B cell (primary cell): ENCODE measurements at regions not wholly inside any gene's neighbourhood (a gene's known extent, or its start where the extent isn't known, plus 50 kb on each side); places are given as distances from the start of the nearest gene placed in this dataset.

Experiments used
- ATAC-seq: fragments of 200-7000 bp; cut with Tn5 transposase; one replicate; pipeline ENCODE4 v1.10.0; 2021; ENCODE audit warnings: low read depth, mild to moderate bottlenecking, moderate number of reproducible peaks, moderate library complexity
- CTCF ChIA-PET: fragments of 350-600 bp; sonication (Branson Sonifier 250); formaldehyde crosslinking; loops from one replicate; lab custom pipeline; 2021; ENCODE audit warnings: antibody characterized with exemption, inconsistent platforms; lab: Charles Lee
- POLR2A ChIA-PET: fragments of 350-600 bp; sonication (Branson Sonifier 250); formaldehyde crosslinking; loops from one replicate; lab custom pipeline; 2021; ENCODE audit warnings: antibody characterized with exemption; lab: Charles Lee
- DNase-seq: peaks from one replicate; pipeline ENCODE4 v3.0.0; 2013
- H2AFZ ChIP-seq: 2 replicates; pipeline ENCODE4 v1.6.1; 2012; ENCODE audit warnings: mild to moderate bottlenecking, low read depth, low read length; ENCODE audit not compliant: insufficient read depth, poor library complexity, severe bottlenecking
- H3K27ac ChIP-seq, 2 donors: 1 replicate in 1 of 2; 2 replicates in 1 of 2; pipeline ENCODE4 v1.5.1; 2012 to 2013; ENCODE audit warnings: low read length in 2 of 2, mild to moderate bottlenecking in 2 of 2, moderate library complexity in 1 of 2
- H3K27me3 ChIP-seq, 4 experiments: fragments of 200-600 bp in 1 of 4; sonication (generic) in 1 of 4; replicated peaks in 1 of 4; 1 replicate in 2 of 4; 2 replicates in 2 of 4; pipeline versions ENCODE4 v1.6.1 to v1.7.0; 2013 to 2016; ENCODE audit warnings: low read length in 3 of 4, mild to moderate bottlenecking in 2 of 4, mixed read lengths in 1 of 4, moderate library complexity in 1 of 4; ENCODE audit not compliant: insufficient read depth in 4 of 4, control insufficient read depth in 3 of 4; ENCODE audit errors: control extremely low read depth in 1 of 4
- H3K36me3 ChIP-seq, 2 experiments: replicated peaks in 1 of 2; 1 replicate in 1 of 2; 2 replicates in 1 of 2; pipeline versions ENCODE4 v1.6.1 to v1.7.1; 2013; ENCODE audit warnings: low read length in 1 of 2; ENCODE audit not compliant: insufficient read depth in 2 of 2, control insufficient read depth in 1 of 2; ENCODE audit errors: control extremely low read depth in 1 of 2, extremely low read depth in 1 of 2
- H3K4me1 ChIP-seq, 2 donors: fragments of 200-600 bp in 1 of 2; sonication (generic) in 1 of 2; 1 replicate in 1 of 2; 2 replicates in 1 of 2; pipeline versions ENCODE4 v1.5.1 to v1.6.1; 2013 to 2017; ENCODE audit warnings: low read length in 2 of 2; ENCODE audit not compliant: control insufficient read depth in 2 of 2, insufficient read depth in 2 of 2
- H3K4me2 ChIP-seq: replicated peaks from 2 replicates; pipeline ENCODE3; 2012; ENCODE audit warnings: mild to moderate bottlenecking, low read depth, low read length; ENCODE audit not compliant: poor library complexity, severe bottlenecking
- H3K4me3 ChIP-seq, 5 experiments: fragments of 200-600 bp in 1 of 5; sonication (generic) in 1 of 5; 1 replicate in 3 of 5; 2 replicates in 2 of 5; pipeline versions ENCODE4 v1.5.1 to v1.7.0; 2011 to 2016; ENCODE audit warnings: low read length in 4 of 5, mild to moderate bottlenecking in 4 of 5, low read depth in 2 of 5, control low read depth in 1 of 5, moderate library complexity in 1 of 5; ENCODE audit not compliant: insufficient read depth in 1 of 5; ENCODE audit errors: control extremely low read depth in 1 of 5, extremely low read depth in 1 of 5
- H3K79me2 ChIP-seq: fragments of 200-600 bp; sonication (generic); one replicate; pipeline ENCODE4 v1.6.0; 2016; ENCODE audit warnings: low read length; ENCODE audit not compliant: control insufficient read depth, insufficient read depth
- H3K9ac ChIP-seq: fragments of 200-600 bp; sonication (generic); 2 replicates; pipeline ENCODE4 v1.6.1; 2017; ENCODE audit warnings: mild to moderate bottlenecking, low read length, moderate library complexity
- H3K9me3 ChIP-seq, 3 donors: one replicate each; pipeline versions ENCODE4 v1.6.1 to v1.7.1; 2013; ENCODE audit warnings: low read length in 2 of 3; ENCODE audit not compliant: control insufficient read depth in 2 of 3, insufficient read depth in 1 of 3; ENCODE audit errors: control extremely low read depth in 1 of 3
- H4K20me1 ChIP-seq: 2 replicates; pipeline ENCODE4 v1.6.0; 2012; ENCODE audit warnings: mild to moderate bottlenecking, low read length; ENCODE audit not compliant: insufficient read depth, control insufficient read depth, poor library complexity, severe bottlenecking
- H3K27ac Mint-ChIP-seq: one replicate; pipeline ENCODE4 v1.8.0; 2021; ENCODE audit warnings: mixed read lengths
- H3K27me3 Mint-ChIP-seq: one replicate; pipeline ENCODE4 v1.8.0; 2021; ENCODE audit warnings: mixed read lengths
- H3K4me1 Mint-ChIP-seq: one replicate; pipeline ENCODE4 v1.8.0; 2021; ENCODE audit warnings: mixed read lengths
- H3K4me3 Mint-ChIP-seq: one replicate; pipeline ENCODE4 v1.8.0; 2021; ENCODE audit warnings: mixed read lengths
- H3K9me3 Mint-ChIP-seq: one replicate; pipeline ENCODE4 v1.8.0; 2022; ENCODE audit warnings: mixed read lengths; ENCODE audit not compliant: insufficient read depth
- CTCF ChIP-seq: fragments of 200-600 bp; IDR thresholded peaks from one replicate; pipeline ENCODE4 v1.8.0; 2022; ENCODE audit warnings: antibody characterized with exemption, mild to moderate bottlenecking
- EZH2 ChIP-seq: IDR thresholded peaks from 2 replicates; pipeline ENCODE4 v1.6.1; 2012; ENCODE audit warnings: borderline replicate concordance, low read depth, mild to moderate bottlenecking, moderate library complexity, low read length; ENCODE audit not compliant: insufficient read depth, poor library complexity, severe bottlenecking
- WGBS: methylation state at CpG from one replicate; pipeline ENCODE4 v1.1.5; 2013; ENCODE audit warnings: missing lambda C conversion rate; ENCODE audit not compliant: insufficient coverage; 5-methylcytosine and 5-hydroxymethylcytosine counted together
- intact Hi-C: fragments of 100-400 bp; cut with micrococcal nuclease; formaldehyde crosslinking; loops from one replicate; pipeline ENCODE4 v1.10.0; 2022

- H3K36me3 ChIP-seq, result no peaks in the 10 kb centered on the region
- H3K27ac Mint-ChIP-seq, result no peak overlapping the region
- H3K79me2 ChIP-seq, result no peaks in the 10 kb centered on the region
- H3K27me3 Mint-ChIP-seq, result no peaks in the 10 kb centered on the region
- H3K4me3 ChIP-seq, result no peak overlapping the region
- POLR2A ChIA-PET, result no interaction called here
- no peak for TF ChIP-seq CTCF
- TF ChIP-seq EZH2, result no peak
- CTCF ChIA-PET, result no interaction called here
- 20% methylated on average over 1 of the region's 1 CpG for WGBS
- no peaks in the 10 kb centered on the region for H3K4me1 ChIP-seq
- H3K4me2 ChIP-seq, result no peak overlapping the region
- no peak overlapping the region for H3K4me3 Mint-ChIP-seq
- no peak overlapping the region for H3K9ac ChIP-seq
- H3K27me3 ChIP-seq, result no peaks in the 10 kb centered on the region
- no peak overlapping the region for H2AFZ ChIP-seq
- no peak for DNase-seq
- no peak for ATAC-seq
- no peaks in the 10 kb centered on the region for H4K20me1 ChIP-seq
- H3K4me1 Mint-ChIP-seq, result no peaks in the 10 kb centered on the region
- H3K27ac ChIP-seq, result no peak overlapping the region
- no peaks in the 10 kb centered on the region for H3K9me3 ChIP-seq
- H3K9me3 Mint-ChIP-seq, result peaks cover 11% of the 10 kb centered on the region
- intact Hi-C loops, result no loop called here
Observed at GRCh38 chr17:52504081-52504480, 345.6 kb upstream of the CA10 start.

- no peak overlapping the region for H3K4me3 ChIP-seq
- H3K4me1 ChIP-seq, result no peaks in the 10 kb centered on the region
- H3K27me3 Mint-ChIP-seq, result no peaks in the 10 kb centered on the region
- intact Hi-C loops, result no loop called here
- DNase-seq (no peak), ATAC-seq (no peak)
- no peak for TF ChIP-seq EZH2
- no peak for TF ChIP-seq CTCF
- CTCF ChIA-PET, result no interaction called here
- H3K4me1 Mint-ChIP-seq, result no peaks in the 10 kb centered on the region
- H3K9me3 ChIP-seq, result peaks cover 0 to 9% (median 0%) of the 10 kb centered on the region in 3 donors
- no peak overlapping the region for H3K4me2 ChIP-seq
- no peak overlapping the region for H3K4me3 Mint-ChIP-seq
- no peaks in the 10 kb centered on the region for H3K27me3 ChIP-seq
- no peak overlapping the region for H2AFZ ChIP-seq
- no peaks in the 10 kb centered on the region for H4K20me1 ChIP-seq
- no peaks in the 10 kb centered on the region for H3K36me3 ChIP-seq
- H3K9ac ChIP-seq, result no peak overlapping the region
- POLR2A ChIA-PET, result no interaction called here
- peaks cover 4% of the 10 kb centered on the region for H3K9me3 Mint-ChIP-seq
- H3K79me2 ChIP-seq, result no peaks in the 10 kb centered on the region
- H3K27ac ChIP-seq, result no peak overlapping the region
- 84% methylated on average over 5 of the region's 5 CpGs for WGBS
- H3K27ac Mint-ChIP-seq, result no peak overlapping the region
Observed at GRCh38 chr17:52495646-52496045, 337.1 kb upstream of the CA10 start.
